K562 (cell line): ENCODE measurements at regions not wholly inside any gene's neighbourhood (a gene's known extent, or its start where the extent isn't known, plus 50 kb on each side); places are given as distances from the start of the nearest gene placed in this dataset.

Experiments
- ATAC-seq: fragments of 200-7000 bp; cut with Tn5 transposase; 3 replicates; pipeline ENCODE4 v1.9.1; 2020; ENCODE audit warnings: moderate library complexity
- BruUV-seq: library from RNA; stranded (reverse); fragments of 400-500 nt; replicated peaks from 2 replicates; lab custom pipeline; 2021; lab: Mats Ljungman, UMichigan
- CTCF ChIA-PET: fragments of 300-600 bp; formaldehyde crosslinking; extraction: SDS; loops from one replicate; lab custom pipeline; 2021; ENCODE audit warnings: low intra/inter-chr PET ratio; lab: Yijun Ruan, JAX
- POLR2A ChIA-PET: fragments of 300-600, 350-650 bp; sonication (Branson Sonifier 250); formaldehyde crosslinking; extraction: SDS; loops from one replicate; lab custom pipeline; 2021; ENCODE audit warnings: antibody characterized with exemption, inconsistent platforms; lab: Yijun Ruan, JAX
- DNase-seq, 4 experiments: peaks; one replicate each; pipeline versions ENCODE4 v3.0.0 to v3.0.0-alpha.2; 2011 to 2018; ENCODE audit warnings: low spot score in 3 of 4, mixed read lengths in 3 of 4; ENCODE audit errors: extremely low read depth in 1 of 4
- FAIRE-seq: peaks from 2 replicates; lab custom pipeline; 2011; peaks lifted over from hg19 to GRCh38; lab: Jason Lieb, UNC
- H2AFZ ChIP-seq: 2 replicates; pipeline ENCODE4 v1.6.0; 2011; ENCODE audit warnings: low read depth, low read length, control low read depth, inconsistent platforms
- H3K27ac ChIP-seq: fragments of 200-600 bp; 3 replicates; pipeline ENCODE4 v1.8.0; 2011; ENCODE audit warnings: low read depth, mild to moderate bottlenecking, control low read depth, inconsistent platforms, low read length, moderate library complexity, mixed read lengths; ENCODE audit errors: extremely low read depth
- H3K27me3 ChIP-seq, 2 experiments: fragments of 300-600 bp in 1 of 2; 2 replicates in 1 of 2; 3 replicates in 1 of 2; pipeline versions ENCODE4 v1.6.0 to v1.8.0; 2011; ENCODE audit warnings: inconsistent platforms in 2 of 2, low read length in 2 of 2, mild to moderate bottlenecking in 1 of 2, mixed read lengths in 1 of 2, moderate library complexity in 1 of 2; ENCODE audit not compliant: control insufficient read depth in 2 of 2, insufficient read depth in 2 of 2
- H3K36me3 ChIP-seq: fragments of 300-600 bp; 3 replicates; pipeline ENCODE4 v1.8.0; 2011; ENCODE audit warnings: mild to moderate bottlenecking, low read length, inconsistent platforms; ENCODE audit not compliant: control insufficient read depth, insufficient read depth
- H3K4me1 ChIP-seq, 2 experiments: fragments of 200-600 bp in 1 of 2; replicated peaks in 1 of 2; 2 replicates in 1 of 2; 3 replicates in 1 of 2; pipeline versions ENCODE4 v1.5.1 to v1.8.0; 2011; ENCODE audit warnings: inconsistent platforms in 2 of 2, low read length in 2 of 2, mild to moderate bottlenecking in 1 of 2, mixed read lengths in 1 of 2, moderate library complexity in 1 of 2; ENCODE audit not compliant: control insufficient read depth in 2 of 2, insufficient read depth in 2 of 2
- H3K4me2 ChIP-seq: 2 replicates; pipeline ENCODE4 v1.6.1; 2011; ENCODE audit warnings: low read length, control low read depth, inconsistent platforms, mixed read lengths; ENCODE audit not compliant: insufficient read depth
- H3K4me3 ChIP-seq: fragments of 200-600 bp; sonication (generic), shearing (Covaris generic); 2 replicates; pipeline ENCODE4 v1.5.1; 2016; ENCODE audit warnings: control low read depth, inconsistent platforms
- H3K79me2 ChIP-seq: fragments of 200-600 bp; 3 replicates; pipeline ENCODE4 v1.8.0; 2011; ENCODE audit warnings: low read length, inconsistent platforms; ENCODE audit not compliant: control insufficient read depth, insufficient read depth
- H3K9ac ChIP-seq, 2 experiments: 2 replicates each; pipeline versions ENCODE4 v1.6.0 to v1.6.1; 2011; ENCODE audit warnings: low read depth in 2 of 2, low read length in 2 of 2, control low read depth in 1 of 2, inconsistent platforms in 1 of 2, mild to moderate bottlenecking in 1 of 2, mixed read lengths in 1 of 2; ENCODE audit not compliant: insufficient read depth in 1 of 2
- H3K9me1 ChIP-seq: one replicate; pipeline ENCODE4 v1.6.0; 2011; ENCODE audit warnings: inconsistent platforms, mild to moderate bottlenecking, low read length, moderate library complexity; ENCODE audit not compliant: control insufficient read depth, insufficient read depth
- H3K9me3 ChIP-seq: replicated peaks from 2 replicates; pipeline ENCODE4 v1.5.1; 2011; ENCODE audit warnings: low read depth, low read length, inconsistent platforms; ENCODE audit not compliant: control insufficient read depth, insufficient read depth
- H4K20me1 ChIP-seq: replicated peaks from 2 replicates; pipeline ENCODE4 v1.6.1; 2011; ENCODE audit warnings: low read length, inconsistent platforms, mixed read lengths; ENCODE audit not compliant: control insufficient read depth, insufficient read depth
- AFF1 ChIP-seq, 2 experiments: fragments of 450-650 bp; IDR thresholded peaks; 2 replicates each; pipeline ENCODE4 v1.6.1; 2018; ENCODE audit warnings: mild to moderate bottlenecking in 2 of 2, low read depth in 1 of 2; ENCODE audit not compliant: partially characterized antibody in 2 of 2
- ARID3B ChIP-seq: fragments of 250-450 bp; sonication (Bioruptor Pico); IDR thresholded peaks from 2 replicates; pipeline ENCODE4 v1.4.0; 2020; ENCODE audit warnings: borderline replicate concordance
- ATF3 ChIP-seq, 2 experiments: fragments of 450-650 bp in 1 of 2; sonication (generic) in 1 of 2; formaldehyde crosslinking in 1 of 2; IDR thresholded peaks in 1 of 2; conservative IDR thresholded peaks in 1 of 2; 2 replicates each; pipeline versions ENCODE4 v1.6.1 to v1.8.1; 2016 to 2023; ENCODE audit warnings: mild to moderate bottlenecking in 2 of 2, moderate library complexity in 2 of 2, inconsistent platforms in 1 of 2, missing genetic modification reagents in 1 of 2
- CBX8 ChIP-seq: fragments of 200-600 bp; sonication (generic); IDR thresholded peaks from 2 replicates; pipeline ENCODE4 v1.6.1; 2012; ENCODE audit warnings: borderline replicate concordance, mixed run types, low read depth, mild to moderate bottlenecking, moderate library complexity, mixed read lengths, low read length, control low read depth, inconsistent platforms; ENCODE audit not compliant: poor library complexity, severe bottlenecking; ENCODE audit errors: extremely low read depth
- CHD4 ChIP-seq: fragments of 200-600 bp; sonication (generic); IDR thresholded peaks from 3 replicates; pipeline ENCODE4 v1.6.1; 2012; ENCODE audit warnings: low read depth, mild to moderate bottlenecking, mixed read lengths, low read length, inconsistent platforms; ENCODE audit not compliant: insufficient read depth, insufficient replicate concordance, poor library complexity, severe bottlenecking
- JUND ChIP-seq, 2 experiments: IDR thresholded peaks; 2 replicates in 1 of 2; 3 replicates in 1 of 2; pipeline ENCODE4 v1.6.1; 2011; ENCODE audit warnings: borderline replicate concordance in 2 of 2, low read depth in 2 of 2, low read length in 2 of 2, improper control_type of control experiment in 1 of 2, missing biosample characterization in 1 of 2, missing genetic modification characterization in 1 of 2, missing genetic modification reagents in 1 of 2
- MYNN ChIP-seq, 2 experiments: sonication (generic); formaldehyde crosslinking in 1 of 2; IDR thresholded peaks; 2 replicates each; pipeline versions ENCODE4 v1.5.0 to v1.6.1; 2016 to 2020; ENCODE audit warnings: antibody characterized with exemption in 1 of 2, missing genetic modification reagents in 1 of 2
- NEUROD1 ChIP-seq: fragments of 150-350 bp; IDR thresholded peaks from 2 replicates; pipeline ENCODE4 v1.6.1; 2014; ENCODE audit warnings: borderline replicate concordance, low read length, low read depth; ENCODE audit not compliant: partially characterized antibody
- SP1 ChIP-seq: sonication (generic); formaldehyde crosslinking; IDR thresholded peaks from 2 replicates; pipeline ENCODE4 v1.8.1; 2022; ENCODE audit warnings: mild to moderate bottlenecking, missing genetic modification reagents
- ZNF280B ChIP-seq: fragments of 250-450 bp; sonication (Bioruptor Pico); IDR thresholded peaks from 2 replicates; pipeline ENCODE4 v1.5.1; 2021; ENCODE audit warnings: mild to moderate bottlenecking
- ZNF316 ChIP-seq: fragments of 450-650 bp; IDR thresholded peaks from 2 replicates; pipeline ENCODE4 v1.6.1; 2016
- WGBS: fragments of 100-300 bp; shearing (Covaris generic); methylation state at CpG from one replicate; pipeline ENCODE4 v1.1.6; 2016; ENCODE audit warnings: low coverage, mixed read lengths; ENCODE audit not compliant: insufficient coverage; ENCODE audit errors: missing lambda C conversion rate; 5-methylcytosine and 5-hydroxymethylcytosine counted together
- in situ Hi-C: fragments of 300-500 bp; cut with MboI; formaldehyde crosslinking; loops from 4 replicates; pipeline ENCODE4 v1.15.0; 2018; ENCODE audit warnings: inconsistent platforms, mixed read lengths
- intact Hi-C: fragments of 100-400 bp; cut with micrococcal nuclease; formaldehyde crosslinking; loops from 2 replicates; pipeline ENCODE4 v1.14.2; 2022

GRCh38 chr12:68521321-68521839 is 89.3 kb upstream of the RAP1B start:
- no peak overlapping the region for H3K9ac ChIP-seq
- in situ Hi-C loops = no loop called here
- no peaks in the 10 kb centered on the region for H3K4me1 ChIP-seq
- ATAC-seq (no peak), DNase-seq (no peak), FAIRE-seq (no peak)
- intact Hi-C loops = no loop called here
- H3K36me3 ChIP-seq = no peaks in the 10 kb centered on the region
- peaks cover 3 to 7% of the 10 kb centered on the region in 2 experiments; a peak in 1 of 5 replicates for H3K27me3 ChIP-seq
- H4K20me1 ChIP-seq = no peaks in the 10 kb centered on the region
- no peaks in the 10 kb centered on the region for H3K9me1 ChIP-seq
- no peak overlapping the region for H3K4me3 ChIP-seq
- no peaks in the 10 kb centered on the region for H3K79me2 ChIP-seq
- POLR2A ChIA-PET = interaction anchor here (1.6 kb wide), 1 partner anchor 11 kb away, joined by 6 read pairs; no protein-coding TSS in a partner anchor
- CTCF ChIA-PET = no interaction called here
- no peak overlapping the region for H3K4me2 ChIP-seq
- 5% methylated on average over 5 of the region's 5 CpGs for WGBS
- no peaks in the 10 kb centered on the region for H3K9me3 ChIP-seq
- no peak overlapping the region for H3K27ac ChIP-seq
- no peak overlapping the region for H2AFZ ChIP-seq
- BruUV-seq = no TSS peak
- TF ChIP-seq ARID3B (CRISPR knock-in tag) (no peak), CHD4 (no peak), MYNN (IDR thresholded peaks at IDR 0.05) (no peak), MYNN (CRISPR knock-in tag; IDR thresholded peaks at IDR 0.05) (no peak), CBX8 (no peak), JUND (IDR thresholded peaks at IDR 0.05; ENCODE audit: borderline replicate concordance, low read depth, low read length) (no peak; the same call in 1 of the 2 replicates), JUND (tag; IDR thresholded peaks at IDR 0.05; ENCODE audit: borderline replicate concordance, low read depth, low read length) (0 out of 3 replicates have a peak, but pooled peaks have one; percentile 38), ATF3 (IDR thresholded peaks at IDR 0.05) (peak; percentile 37; the same call in 1 of the 2 replicates), ATF3 (CRISPR knock-in tag; conservative IDR thresholded peaks at IDR 0.05) (no peak), ZNF280B (no peak), SP1 (CRISPR knock-in tag) (no peak), NEUROD1 (no peak), ZNF316 (no peak), AFF1 (IDR thresholded peaks at IDR 0.05; ENCODE audit: low read depth in 1 of 2, partially characterized antibody in 2 of 2) (no peak)
